IMR-90 (cell line): ENCODE measurements at regions not wholly inside any gene's neighbourhood (a gene's known extent, or its start where the extent isn't known, plus 50 kb on each side); places are given as distances from the start of the nearest gene placed in this dataset.

Experiments
- ATAC-seq: fragments of 200-7000 bp; cut with Tn5 transposase; 2 replicates; pipeline ENCODE4 v1.9.1; 2020; ENCODE audit warnings: low read depth, mild to moderate bottlenecking, moderate library complexity
- BruUV-seq: library from RNA; stranded (reverse); fragments of 400-500 nt; replicated peaks from 2 replicates; lab custom pipeline; 2021; lab: Mats Ljungman, UMichigan
- CTCF ChIA-PET: fragments of 300-600 bp; formaldehyde crosslinking; extraction: SDS; loops from one replicate; lab custom pipeline; 2021; ENCODE audit warnings: antibody characterized with exemption; lab: Yijun Ruan, JAX
- POLR2A ChIA-PET: fragments of 300-600 bp; sonication (Branson Sonifier 250); formaldehyde crosslinking; loops from one replicate; lab custom pipeline; 2022; ENCODE audit warnings: antibody characterized with exemption; ENCODE audit not compliant: unreplicated experiment; lab: Charles Lee
- DNase-seq: peaks from one replicate; pipeline ENCODE4 v3.0.0; 2013
- H2AFZ ChIP-seq: replicated peaks from 2 replicates; pipeline ENCODE3; 2013; ENCODE audit warnings: low read length, mild to moderate bottlenecking; ENCODE audit not compliant: poor library complexity
- H2AK5ac ChIP-seq: 2 replicates; pipeline ENCODE4 v1.6.1; 2013; ENCODE audit warnings: low read depth, low read length, inconsistent platforms
- H2AK9ac ChIP-seq: replicated peaks from 2 replicates; pipeline ENCODE3; 2013; ENCODE audit warnings: mild to moderate bottlenecking, low read depth, low read length, moderate library complexity; ENCODE audit not compliant: poor library complexity
- H2BK120ac ChIP-seq: 2 replicates; pipeline ENCODE4 v1.6.1; 2013; ENCODE audit warnings: low read depth, low read length, inconsistent platforms
- H2BK15ac ChIP-seq: 3 replicates; pipeline ENCODE4 v1.6.1; 2013; ENCODE audit warnings: low read depth, low read length, inconsistent platforms
- H2BK20ac ChIP-seq: 2 replicates; pipeline ENCODE4 v1.6.1; 2013; ENCODE audit warnings: low read depth, mild to moderate bottlenecking, inconsistent platforms, low read length, moderate library complexity
- H2BK5ac ChIP-seq: 2 replicates; pipeline ENCODE4 v1.6.1; 2013; ENCODE audit warnings: mild to moderate bottlenecking, low read depth, low read length, inconsistent platforms; ENCODE audit not compliant: poor library complexity, severe bottlenecking
- H3K14ac ChIP-seq: replicated peaks from 2 replicates; pipeline ENCODE4 v1.6.1; 2013; ENCODE audit warnings: low read depth, low read length, inconsistent platforms
- H3K18ac ChIP-seq: 2 replicates; pipeline ENCODE4 v1.6.1; 2013; ENCODE audit warnings: low read depth, low read length, control low read depth
- H3K23ac ChIP-seq: 2 replicates; pipeline ENCODE4 v1.6.1; 2013; ENCODE audit warnings: low read depth, low read length, inconsistent platforms
- H3K27ac ChIP-seq: 2 replicates; pipeline ENCODE4 v1.5.1; 2013; ENCODE audit warnings: mild to moderate bottlenecking, control low read depth, low read length; ENCODE audit not compliant: insufficient read depth
- H3K27me3 ChIP-seq: 2 replicates; pipeline ENCODE4 v1.6.1; 2013; ENCODE audit warnings: low read length; ENCODE audit not compliant: control insufficient read depth, insufficient read depth
- H3K36me3 ChIP-seq: 2 replicates; pipeline ENCODE4 v1.6.1; 2013; ENCODE audit warnings: low read length, mixed read lengths; ENCODE audit not compliant: control insufficient read depth, insufficient read depth
- H3K4ac ChIP-seq: 2 replicates; pipeline ENCODE4 v1.6.1; 2013; ENCODE audit warnings: low read depth, low read length, inconsistent platforms
- H3K4me1 ChIP-seq: 2 replicates; pipeline ENCODE4 v1.6.1; 2013; ENCODE audit warnings: low read length, mixed read lengths; ENCODE audit not compliant: control insufficient read depth, insufficient read depth
- H3K4me2 ChIP-seq: 2 replicates; pipeline ENCODE4 v1.6.1; 2013; ENCODE audit warnings: low read depth, mild to moderate bottlenecking, control low read depth, low read length, moderate library complexity
- H3K4me3 ChIP-seq: 2 replicates; pipeline ENCODE4 v1.5.1; 2013; ENCODE audit warnings: low read depth, mild to moderate bottlenecking, control low read depth, low read length, moderate library complexity; ENCODE audit not compliant: insufficient read depth
- H3K56ac ChIP-seq: 2 replicates; pipeline ENCODE4 v1.6.1; 2013; ENCODE audit warnings: low read length, inconsistent platforms; ENCODE audit not compliant: insufficient read depth; ENCODE audit errors: extremely low read depth
- H3K79me1 ChIP-seq, 2 experiments: 2 replicates each; pipeline ENCODE4 v1.6.1; 2013; ENCODE audit warnings: low read length in 2 of 2, inconsistent platforms in 1 of 2, low read depth in 1 of 2
- H3K9ac ChIP-seq: 2 replicates; pipeline ENCODE4 v1.6.1; 2013; ENCODE audit warnings: low read depth, low read length, control low read depth
- H3K9me1 ChIP-seq: 2 replicates; pipeline ENCODE4 v1.6.1; 2013; ENCODE audit warnings: low read length, inconsistent platforms; ENCODE audit not compliant: insufficient read depth
- H3K9me3 ChIP-seq: 2 replicates; pipeline ENCODE4 v1.6.1; 2013; ENCODE audit warnings: low read length; ENCODE audit not compliant: control insufficient read depth, insufficient read depth
- H4K20me1 ChIP-seq: 2 replicates; pipeline ENCODE4 v1.6.1; 2013; ENCODE audit warnings: low read length, inconsistent platforms; ENCODE audit not compliant: insufficient read depth
- H4K5ac ChIP-seq: 2 replicates; pipeline ENCODE4 v1.6.1; 2013; ENCODE audit warnings: mild to moderate bottlenecking, low read depth, low read length, control low read depth
- H4K8ac ChIP-seq, 2 experiments: 2 replicates each; pipeline ENCODE4 v1.6.1; 2013; ENCODE audit warnings: low read depth in 2 of 2, low read length in 2 of 2, control low read depth in 1 of 2, inconsistent platforms in 1 of 2
- H4K91ac ChIP-seq: 2 replicates; pipeline ENCODE4 v1.6.1; 2013; ENCODE audit warnings: low read depth, low read length, inconsistent platforms; ENCODE audit not compliant: insufficient read depth
- BHLHE40 ChIP-seq: fragments of 150-350 bp; IDR thresholded peaks from 2 replicates; pipeline ENCODE4 v1.6.1; 2016; ENCODE audit warnings: mild to moderate bottlenecking, low read depth, low read length
- CEBPB ChIP-seq: IDR thresholded peaks from 2 replicates; pipeline ENCODE4 v1.6.1; 2012; ENCODE audit warnings: low read depth, low read length, improper control_type of control experiment
- CHD1 ChIP-seq: IDR thresholded peaks from 2 replicates; pipeline ENCODE4 v1.6.1; 2012; ENCODE audit warnings: low read depth, low read length, improper control_type of control experiment
- FOS ChIP-seq: fragments of 150-350 bp; IDR thresholded peaks from 2 replicates; pipeline ENCODE4 v1.6.1; 2016; ENCODE audit warnings: low read depth, low read length
- MAFK ChIP-seq: IDR thresholded peaks from 2 replicates; pipeline ENCODE4 v1.6.1; 2012; ENCODE audit warnings: low read depth, low read length, improper control_type of control experiment
- MAZ ChIP-seq: IDR thresholded peaks from 2 replicates; pipeline ENCODE4 v1.6.1; 2012; ENCODE audit warnings: low read depth, mild to moderate bottlenecking, low read length, improper control_type of control experiment, moderate library complexity, borderline replicate concordance
- MXI1 ChIP-seq: IDR thresholded peaks from 2 replicates; pipeline ENCODE4 v1.6.1; 2012; ENCODE audit warnings: low read depth, mild to moderate bottlenecking, low read length, moderate library complexity, borderline replicate concordance
- NFE2L2 ChIP-seq: fragments of 150-350 bp; IDR thresholded peaks from 2 replicates; pipeline ENCODE4 v1.6.1; 2016; ENCODE audit warnings: low read depth, mild to moderate bottlenecking, low read length
- POLR2A ChIP-seq: IDR thresholded peaks from 2 replicates; pipeline ENCODE4 v1.6.1; 2012; ENCODE audit warnings: mild to moderate bottlenecking, low read depth, low read length
- RAD21 ChIP-seq: IDR thresholded peaks from 2 replicates; pipeline ENCODE4 v1.6.1; 2012; ENCODE audit warnings: low read length, improper control_type of control experiment
- RCOR1 ChIP-seq: IDR thresholded peaks from 2 replicates; pipeline ENCODE4 v1.6.1; 2012; ENCODE audit warnings: mild to moderate bottlenecking, low read length, improper control_type of control experiment; ENCODE audit not compliant: insufficient replicate concordance
- RFX5 ChIP-seq: IDR thresholded peaks from 2 replicates; pipeline ENCODE4 v1.8.0; 2012; ENCODE audit warnings: low read depth, mild to moderate bottlenecking, low read length, moderate library complexity
- SMC3 ChIP-seq: fragments of 150-350 bp; IDR thresholded peaks from 2 replicates; pipeline ENCODE4 v1.6.1; 2016; ENCODE audit warnings: low read depth, mild to moderate bottlenecking, antibody characterized with exemption, low read length, moderate library complexity
- WGBS, 2 experiments: methylation state at CpG; one replicate each; pipeline versions ENCODE4 v1.1.5 to v1.1.7; 2013; ENCODE audit warnings: missing lambda C conversion rate in 2 of 2; ENCODE audit not compliant: insufficient read length in 1 of 2; ENCODE audit errors: extremely low coverage in 2 of 2; 5-methylcytosine and 5-hydroxymethylcytosine counted together
- dilution Hi-C: fragments of 300-500 bp; cut with HindIII; formaldehyde crosslinking; loops from one replicate; pipeline ENCODE4 v1.14.3; 2018; ENCODE audit warnings: low sequenced_read_pairs; ENCODE audit not compliant: unreplicated experiment
- in situ Hi-C: fragments of 300-500 bp; cut with MboI; formaldehyde crosslinking; loops from 3 replicates; pipeline ENCODE4 v1.14.3; 2019; ENCODE audit warnings: low sequenced_read_pairs, inconsistent platforms, mixed read lengths
- intact Hi-C: fragments of 100-400 bp; cut with micrococcal nuclease; formaldehyde crosslinking; loops from 2 replicates; pipeline ENCODE4 v1.10.0; 2022
- TF ChIP-seq, protein P1 (sequence below): fragments of 150-350 bp; IDR thresholded peaks from 2 replicates; pipeline ENCODE4 v1.6.1; 2017; ENCODE audit warnings: mild to moderate bottlenecking, antibody characterized with exemption, low read length, low read depth
- TF ChIP-seq, protein P2 (sequence below): fragments of 150-350 bp; IDR thresholded peaks from 2 replicates; pipeline ENCODE4 v1.6.1; 2016; ENCODE audit warnings: low read depth, mild to moderate bottlenecking, low read length, moderate library complexity, borderline replicate concordance
- TF ChIP-seq, protein P3 (sequence below): conservative IDR thresholded peaks from 2 replicates; pipeline ENCODE4 v1.5.1; 2012; ENCODE audit warnings: mild to moderate bottlenecking, low read depth, low read length, improper control_type of control experiment

DNA sequence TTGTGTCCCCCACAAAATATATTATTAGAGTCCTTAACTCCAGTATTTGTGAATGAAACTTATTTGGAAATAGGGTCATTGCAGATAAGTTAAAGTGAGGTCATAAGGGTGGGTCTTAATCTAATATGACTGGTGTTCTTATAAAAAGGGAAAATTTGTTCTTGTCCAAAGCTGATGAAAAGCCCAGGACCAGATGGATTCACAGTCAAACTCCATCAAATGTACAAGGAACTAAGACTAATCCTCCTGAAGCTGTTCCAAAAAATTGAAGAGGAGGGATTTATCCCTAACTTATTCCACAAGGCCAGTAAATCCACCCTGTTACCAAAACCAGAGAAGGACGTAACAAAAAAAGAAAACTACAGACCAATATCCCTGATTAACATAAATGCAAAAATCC is 56.4 kb upstream of the SLIT3 start:
- CTCF ChIA-PET: interaction anchor here (0.5 kb wide), 1 partner anchor 774 kb away, joined by 3 read pairs; no protein-coding TSS in a partner anchor
- Histone ChIP-seq H2BK120ac (no peak overlapping the region), H3K4me3 (no peak overlapping the region), H3K9me3 (no peaks in the 10 kb centered on the region), H4K8ac (no peak overlapping the region), H3K56ac (no peak overlapping the region), H2AFZ (no peak overlapping the region), H2BK15ac (no peak overlapping the region), H2BK5ac (no peak overlapping the region), H2BK20ac (no peak overlapping the region), H3K14ac (no peak overlapping the region), H3K36me3 (no peaks in the 10 kb centered on the region), H3K27ac (no peak overlapping the region), H3K79me1 (no peaks in the 10 kb centered on the region), H3K4ac (no peak overlapping the region), H3K18ac (no peak overlapping the region), H4K5ac (no peak overlapping the region), H4K91ac (no peak overlapping the region), H3K27me3 (no peaks in the 10 kb centered on the region), H3K9me1 (no peaks in the 10 kb centered on the region), H3K23ac (no peak overlapping the region), H3K4me2 (no peak overlapping the region), H2AK9ac (no peak overlapping the region), H3K9ac (no peak overlapping the region), H2AK5ac (no peak overlapping the region), H4K20me1 (no peaks in the 10 kb centered on the region), H3K4me1 (no peaks in the 10 kb centered on the region)
- POLR2A ChIA-PET: no interaction called here
- ATAC-seq (no peak), DNase-seq (no peak)
- dilution Hi-C loops (no loop called here), in situ Hi-C loops (no loop called here), intact Hi-C loops (no loop called here)
- no peak for TF ChIP-seq RFX5
- TF ChIP-seq, protein P1, sequence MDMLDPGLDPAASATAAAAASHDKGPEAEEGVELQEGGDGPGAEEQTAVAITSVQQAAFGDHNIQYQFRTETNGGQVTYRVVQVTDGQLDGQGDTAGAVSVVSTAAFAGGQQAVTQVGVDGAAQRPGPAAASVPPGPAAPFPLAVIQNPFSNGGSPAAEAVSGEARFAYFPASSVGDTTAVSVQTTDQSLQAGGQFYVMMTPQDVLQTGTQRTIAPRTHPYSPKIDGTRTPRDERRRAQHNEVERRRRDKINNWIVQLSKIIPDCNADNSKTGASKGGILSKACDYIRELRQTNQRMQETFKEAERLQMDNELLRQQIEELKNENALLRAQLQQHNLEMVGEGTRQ: no peak
- TF ChIP-seq MAZ: no peak
- no peak for TF ChIP-seq CEBPB
- TF ChIP-seq SMC3: no peak
- TF ChIP-seq BHLHE40: no peak
- TF ChIP-seq, protein P2, sequence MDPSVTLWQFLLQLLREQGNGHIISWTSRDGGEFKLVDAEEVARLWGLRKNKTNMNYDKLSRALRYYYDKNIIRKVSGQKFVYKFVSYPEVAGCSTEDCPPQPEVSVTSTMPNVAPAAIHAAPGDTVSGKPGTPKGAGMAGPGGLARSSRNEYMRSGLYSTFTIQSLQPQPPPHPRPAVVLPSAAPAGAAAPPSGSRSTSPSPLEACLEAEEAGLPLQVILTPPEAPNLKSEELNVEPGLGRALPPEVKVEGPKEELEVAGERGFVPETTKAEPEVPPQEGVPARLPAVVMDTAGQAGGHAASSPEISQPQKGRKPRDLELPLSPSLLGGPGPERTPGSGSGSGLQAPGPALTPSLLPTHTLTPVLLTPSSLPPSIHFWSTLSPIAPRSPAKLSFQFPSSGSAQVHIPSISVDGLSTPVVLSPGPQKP: no peak
- TF ChIP-seq RAD21: no peak
- no peak for TF ChIP-seq FOS
- no peak for TF ChIP-seq CHD1
- TF ChIP-seq, protein P3, sequence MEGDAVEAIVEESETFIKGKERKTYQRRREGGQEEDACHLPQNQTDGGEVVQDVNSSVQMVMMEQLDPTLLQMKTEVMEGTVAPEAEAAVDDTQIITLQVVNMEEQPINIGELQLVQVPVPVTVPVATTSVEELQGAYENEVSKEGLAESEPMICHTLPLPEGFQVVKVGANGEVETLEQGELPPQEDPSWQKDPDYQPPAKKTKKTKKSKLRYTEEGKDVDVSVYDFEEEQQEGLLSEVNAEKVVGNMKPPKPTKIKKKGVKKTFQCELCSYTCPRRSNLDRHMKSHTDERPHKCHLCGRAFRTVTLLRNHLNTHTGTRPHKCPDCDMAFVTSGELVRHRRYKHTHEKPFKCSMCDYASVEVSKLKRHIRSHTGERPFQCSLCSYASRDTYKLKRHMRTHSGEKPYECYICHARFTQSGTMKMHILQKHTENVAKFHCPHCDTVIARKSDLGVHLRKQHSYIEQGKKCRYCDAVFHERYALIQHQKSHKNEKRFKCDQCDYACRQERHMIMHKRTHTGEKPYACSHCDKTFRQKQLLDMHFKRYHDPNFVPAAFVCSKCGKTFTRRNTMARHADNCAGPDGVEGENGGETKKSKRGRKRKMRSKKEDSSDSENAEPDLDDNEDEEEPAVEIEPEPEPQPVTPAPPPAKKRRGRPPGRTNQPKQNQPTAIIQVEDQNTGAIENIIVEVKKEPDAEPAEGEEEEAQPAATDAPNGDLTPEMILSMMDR: no peak
- no peak for TF ChIP-seq RCOR1
- no peak for TF ChIP-seq MAFK
- no peak for TF ChIP-seq POLR2A
- no peak for TF ChIP-seq MXI1
- TF ChIP-seq NFE2L2: no peak
- WGBS, 2 experiments: no CpG with 5 or more reads among the region's 1 CpG
- BruUV-seq: no TSS peak
